ENCODE measurements at regions not wholly inside any gene's neighbourhood (a gene's known extent, or its start where the extent isn't known, plus 50 kb on each side); places are given as distances from the start of the nearest gene placed in this dataset.

- TF ChIP-seq, protein P1, sequence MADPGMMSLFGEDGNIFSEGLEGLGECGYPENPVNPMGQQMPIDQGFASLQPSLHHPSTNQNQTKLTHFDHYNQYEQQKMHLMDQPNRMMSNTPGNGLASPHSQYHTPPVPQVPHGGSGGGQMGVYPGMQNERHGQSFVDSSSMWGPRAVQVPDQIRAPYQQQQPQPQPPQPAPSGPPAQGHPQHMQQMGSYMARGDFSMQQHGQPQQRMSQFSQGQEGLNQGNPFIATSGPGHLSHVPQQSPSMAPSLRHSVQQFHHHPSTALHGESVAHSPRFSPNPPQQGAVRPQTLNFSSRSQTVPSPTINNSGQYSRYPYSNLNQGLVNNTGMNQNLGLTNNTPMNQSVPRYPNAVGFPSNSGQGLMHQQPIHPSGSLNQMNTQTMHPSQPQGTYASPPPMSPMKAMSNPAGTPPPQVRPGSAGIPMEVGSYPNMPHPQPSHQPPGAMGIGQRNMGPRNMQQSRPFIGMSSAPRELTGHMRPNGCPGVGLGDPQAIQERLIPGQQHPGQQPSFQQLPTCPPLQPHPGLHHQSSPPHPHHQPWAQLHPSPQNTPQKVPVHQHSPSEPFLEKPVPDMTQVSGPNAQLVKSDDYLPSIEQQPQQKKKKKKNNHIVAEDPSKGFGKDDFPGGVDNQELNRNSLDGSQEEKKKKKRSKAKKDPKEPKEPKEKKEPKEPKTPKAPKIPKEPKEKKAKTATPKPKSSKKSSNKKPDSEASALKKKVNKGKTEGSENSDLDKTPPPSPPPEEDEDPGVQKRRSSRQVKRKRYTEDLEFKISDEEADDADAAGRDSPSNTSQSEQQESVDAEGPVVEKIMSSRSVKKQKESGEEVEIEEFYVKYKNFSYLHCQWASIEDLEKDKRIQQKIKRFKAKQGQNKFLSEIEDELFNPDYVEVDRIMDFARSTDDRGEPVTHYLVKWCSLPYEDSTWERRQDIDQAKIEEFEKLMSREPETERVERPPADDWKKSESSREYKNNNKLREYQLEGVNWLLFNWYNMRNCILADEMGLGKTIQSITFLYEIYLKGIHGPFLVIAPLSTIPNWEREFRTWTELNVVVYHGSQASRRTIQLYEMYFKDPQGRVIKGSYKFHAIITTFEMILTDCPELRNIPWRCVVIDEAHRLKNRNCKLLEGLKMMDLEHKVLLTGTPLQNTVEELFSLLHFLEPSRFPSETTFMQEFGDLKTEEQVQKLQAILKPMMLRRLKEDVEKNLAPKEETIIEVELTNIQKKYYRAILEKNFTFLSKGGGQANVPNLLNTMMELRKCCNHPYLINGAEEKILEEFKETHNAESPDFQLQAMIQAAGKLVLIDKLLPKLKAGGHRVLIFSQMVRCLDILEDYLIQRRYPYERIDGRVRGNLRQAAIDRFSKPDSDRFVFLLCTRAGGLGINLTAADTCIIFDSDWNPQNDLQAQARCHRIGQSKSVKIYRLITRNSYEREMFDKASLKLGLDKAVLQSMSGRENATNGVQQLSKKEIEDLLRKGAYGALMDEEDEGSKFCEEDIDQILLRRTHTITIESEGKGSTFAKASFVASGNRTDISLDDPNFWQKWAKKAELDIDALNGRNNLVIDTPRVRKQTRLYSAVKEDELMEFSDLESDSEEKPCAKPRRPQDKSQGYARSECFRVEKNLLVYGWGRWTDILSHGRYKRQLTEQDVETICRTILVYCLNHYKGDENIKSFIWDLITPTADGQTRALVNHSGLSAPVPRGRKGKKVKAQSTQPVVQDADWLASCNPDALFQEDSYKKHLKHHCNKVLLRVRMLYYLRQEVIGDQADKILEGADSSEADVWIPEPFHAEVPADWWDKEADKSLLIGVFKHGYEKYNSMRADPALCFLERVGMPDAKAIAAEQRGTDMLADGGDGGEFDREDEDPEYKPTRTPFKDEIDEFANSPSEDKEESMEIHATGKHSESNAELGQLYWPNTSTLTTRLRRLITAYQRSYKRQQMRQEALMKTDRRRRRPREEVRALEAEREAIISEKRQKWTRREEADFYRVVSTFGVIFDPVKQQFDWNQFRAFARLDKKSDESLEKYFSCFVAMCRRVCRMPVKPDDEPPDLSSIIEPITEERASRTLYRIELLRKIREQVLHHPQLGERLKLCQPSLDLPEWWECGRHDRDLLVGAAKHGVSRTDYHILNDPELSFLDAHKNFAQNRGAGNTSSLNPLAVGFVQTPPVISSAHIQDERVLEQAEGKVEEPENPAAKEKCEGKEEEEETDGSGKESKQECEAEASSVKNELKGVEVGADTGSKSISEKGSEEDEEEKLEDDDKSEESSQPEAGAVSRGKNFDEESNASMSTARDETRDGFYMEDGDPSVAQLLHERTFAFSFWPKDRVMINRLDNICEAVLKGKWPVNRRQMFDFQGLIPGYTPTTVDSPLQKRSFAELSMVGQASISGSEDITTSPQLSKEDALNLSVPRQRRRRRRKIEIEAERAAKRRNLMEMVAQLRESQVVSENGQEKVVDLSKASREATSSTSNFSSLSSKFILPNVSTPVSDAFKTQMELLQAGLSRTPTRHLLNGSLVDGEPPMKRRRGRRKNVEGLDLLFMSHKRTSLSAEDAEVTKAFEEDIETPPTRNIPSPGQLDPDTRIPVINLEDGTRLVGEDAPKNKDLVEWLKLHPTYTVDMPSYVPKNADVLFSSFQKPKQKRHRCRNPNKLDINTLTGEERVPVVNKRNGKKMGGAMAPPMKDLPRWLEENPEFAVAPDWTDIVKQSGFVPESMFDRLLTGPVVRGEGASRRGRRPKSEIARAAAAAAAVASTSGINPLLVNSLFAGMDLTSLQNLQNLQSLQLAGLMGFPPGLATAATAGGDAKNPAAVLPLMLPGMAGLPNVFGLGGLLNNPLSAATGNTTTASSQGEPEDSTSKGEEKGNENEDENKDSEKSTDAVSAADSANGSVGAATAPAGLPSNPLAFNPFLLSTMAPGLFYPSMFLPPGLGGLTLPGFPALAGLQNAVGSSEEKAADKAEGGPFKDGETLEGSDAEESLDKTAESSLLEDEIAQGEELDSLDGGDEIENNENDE (IDR thresholded peaks at IDR 0.05; ENCODE audit: insufficient replicate concordance, low read length): no peak
- TF ChIP-seq KDM1A (IDR thresholded peaks at IDR 0.05; ENCODE audit: borderline replicate concordance, low read length) (no peak), CREB1 (IDR thresholded peaks at IDR 0.05) (no peak), CBX8 (IDR thresholded peaks at IDR 0.05; ENCODE audit: borderline replicate concordance, low read depth, low read length) (no peak)
Measured at GRCh38 chr20:60649541-60649940, 602.5 kb upstream of the CDH4 start (continued).

All from H1 (cell line).